Erythroblast (primary cell): ENCODE measurements at regions not wholly inside any gene's neighbourhood (a gene's known extent, or its start where the extent isn't known, plus 50 kb on each side); places are given as distances from the start of the nearest gene placed in this dataset.

Experiments used
- GATA1 ChIP-seq: IDR thresholded peaks from 2 replicates; pipeline ENCODE4 v1.6.1; 2011; ENCODE audit warnings: low read depth, mild to moderate bottlenecking, control low read depth, low read length, moderate library complexity
- POLR2A ChIP-seq: IDR thresholded peaks from 2 replicates; pipeline ENCODE4 v1.6.1; 2011; ENCODE audit warnings: mild to moderate bottlenecking, low read length

DNA sequence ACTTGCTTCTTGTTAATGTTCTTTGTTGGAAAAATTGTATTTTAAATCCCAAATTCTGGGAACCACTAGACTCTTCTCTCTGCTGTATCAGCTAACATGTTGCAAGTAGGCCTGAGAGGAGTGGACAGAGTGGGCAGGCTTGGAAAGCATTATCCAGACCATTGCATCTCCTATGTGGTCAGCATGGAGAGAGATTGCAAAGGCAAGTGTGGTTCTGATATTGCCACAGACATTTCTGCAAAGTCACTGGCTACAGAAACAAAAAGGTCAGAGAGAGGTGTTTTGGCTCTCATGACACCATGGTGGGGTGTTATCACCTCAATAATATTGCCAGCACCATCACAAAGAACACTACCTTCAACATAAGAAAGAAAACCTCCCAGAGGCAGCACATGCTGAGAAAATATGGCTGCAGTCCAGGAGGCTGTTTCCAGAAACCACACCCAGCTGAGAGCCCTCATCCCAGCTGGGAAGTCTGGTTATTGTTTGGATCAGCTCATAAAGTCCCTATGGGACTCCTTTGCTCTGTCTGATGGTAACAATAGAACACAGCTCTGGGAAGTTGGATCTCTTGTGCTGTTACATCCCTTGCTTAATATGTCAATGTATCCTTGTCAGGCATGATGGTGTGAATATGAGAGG, 78.2 kb upstream of the TBX18 start:
- TF ChIP-seq POLR2A (no peak), GATA1 (no peak)
